Esophagus (tissue), 2 donors: ENCODE measurements at regions not wholly inside any gene's neighbourhood (a gene's known extent, or its start where the extent isn't known, plus 50 kb on each side); places are given as distances from the start of the nearest gene placed in this dataset.

Experiments
- H3K27ac ChIP-seq, 2 donors: one replicate each; pipeline ENCODE4 v1.5.1; 2013; ENCODE audit warnings: low read depth in 2 of 2, mild to moderate bottlenecking in 2 of 2, inconsistent platforms in 1 of 2, low read length in 1 of 2, moderate library complexity in 1 of 2
- H3K27me3 ChIP-seq, 2 donors: one replicate each; pipeline ENCODE4 v1.6.1; 2013; ENCODE audit warnings: low read length in 2 of 2, control low read depth in 1 of 2, mild to moderate bottlenecking in 1 of 2; ENCODE audit not compliant: insufficient read depth in 2 of 2, control insufficient read depth in 1 of 2
- H3K36me3 ChIP-seq, 2 donors: one replicate each; pipeline ENCODE4 v1.6.1; 2013; ENCODE audit warnings: low read length in 1 of 2; ENCODE audit not compliant: control insufficient read depth in 2 of 2, insufficient read depth in 2 of 2
- H3K4me1 ChIP-seq, 2 donors: one replicate each; pipeline ENCODE4 v1.6.1; 2013; ENCODE audit warnings: low read length in 1 of 2; ENCODE audit not compliant: control insufficient read depth in 2 of 2, insufficient read depth in 2 of 2
- H3K4me3 ChIP-seq, 2 donors: one replicate each; pipeline ENCODE4 v1.5.1; 2013; ENCODE audit warnings: low read length in 2 of 2, mild to moderate bottlenecking in 2 of 2, low read depth in 1 of 2, moderate library complexity in 1 of 2
- H3K9me3 ChIP-seq, 2 donors: one replicate each; pipeline ENCODE4 v1.6.1; 2013; ENCODE audit warnings: mild to moderate bottlenecking in 2 of 2, low read depth in 1 of 2, low read length in 1 of 2, moderate library complexity in 1 of 2; ENCODE audit not compliant: control insufficient read depth in 2 of 2, insufficient read depth in 1 of 2
- WGBS, 2 donors: extraction: QIAGEN DNeasy Blood & Tissue Kit; methylation state at CpG; one replicate each; pipeline ENCODE4 v1.1.7; 2013; 5-methylcytosine and 5-hydroxymethylcytosine counted together
- donor health status: healthy with polysubstance abuse.
- donor health status: Bipolar disorder and iron deficiency.

DNA sequence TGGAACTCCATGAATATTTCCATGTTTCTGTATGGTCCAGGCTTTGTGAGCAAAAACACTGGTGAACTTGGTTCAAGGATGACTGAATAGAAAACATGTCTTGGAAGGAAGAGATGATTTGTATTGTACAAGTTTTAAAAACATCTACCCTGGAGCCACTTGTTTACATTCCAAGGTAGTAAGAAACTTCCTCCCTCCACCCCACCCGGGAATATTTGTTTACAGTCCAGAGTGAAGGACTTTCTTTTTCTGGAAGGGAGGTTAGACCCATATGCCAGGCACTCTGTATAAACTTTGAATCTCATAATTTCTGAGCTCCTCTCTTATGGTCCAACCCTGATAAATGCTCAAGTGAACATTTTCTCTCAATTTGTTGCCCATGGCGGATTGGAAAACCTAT lies 323.3 kb upstream of the LYPLAL1 start:
- H3K4me3 ChIP-seq, result no peak overlapping the region
- H3K27me3 ChIP-seq, result no peaks in the 10 kb centered on the region
- WGBS, 2 donors, result 63 to 70% methylated on average over 2 of the region's 2 CpGs
- no peaks in the 10 kb centered on the region for H3K4me1 ChIP-seq
- H3K9me3 ChIP-seq, result no peaks in the 10 kb centered on the region
- H3K27ac ChIP-seq, result no peak overlapping the region
- no peaks in the 10 kb centered on the region for H3K36me3 ChIP-seq

DNA sequence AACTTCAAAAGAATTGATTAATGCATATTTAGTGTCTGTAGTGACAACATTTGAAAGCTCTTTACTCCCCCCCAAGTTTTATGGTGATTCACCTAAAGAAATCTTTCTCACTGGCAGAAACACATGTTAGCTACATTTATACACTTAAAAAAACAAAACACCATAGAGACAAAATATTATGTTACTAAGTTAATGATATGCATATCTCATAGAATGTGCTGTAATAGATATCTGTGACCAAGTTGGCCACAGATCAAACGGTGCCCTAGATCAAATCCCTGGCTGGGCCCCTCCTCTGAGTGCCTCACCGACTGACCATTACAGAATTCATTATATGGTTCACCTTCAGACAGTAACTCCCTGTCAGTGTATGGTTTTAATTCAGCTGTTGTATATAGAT lies 322.1 kb upstream of the LYPLAL1 start:
- Histone ChIP-seq H3K9me3 (no peaks in the 10 kb centered on the region), H3K36me3 (no peaks in the 10 kb centered on the region), H3K4me3 (no peak overlapping the region), H3K4me1 (no peaks in the 10 kb centered on the region), H3K27me3 (no peaks in the 10 kb centered on the region), H3K27ac (no peak overlapping the region)
- 36 to 46% methylated on average over 2 of the region's 2 CpGs for WGBS, 2 donors

DNA sequence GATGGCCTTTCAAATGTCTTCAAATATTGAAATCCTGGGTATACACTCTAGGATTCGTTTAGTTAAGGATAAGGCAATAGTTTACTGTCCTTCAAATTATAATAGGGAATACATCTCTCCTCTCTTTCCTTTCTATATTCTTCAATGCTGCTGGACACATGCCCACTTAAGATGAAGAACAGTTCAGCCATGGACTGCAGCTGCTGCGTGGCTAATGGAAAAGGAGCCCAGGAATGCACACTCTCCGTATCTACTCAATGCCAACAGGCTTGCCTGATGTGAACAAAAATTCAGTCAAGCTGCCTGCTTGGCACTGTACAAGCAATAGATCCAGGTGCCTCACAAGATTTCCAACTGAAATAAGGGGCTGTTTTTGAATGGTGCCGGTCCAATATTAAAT lies 321.2 kb upstream of the LYPLAL1 start:
- no peaks in the 10 kb centered on the region for H3K9me3 ChIP-seq
- H3K27me3 ChIP-seq, result no peaks in the 10 kb centered on the region
- no peak overlapping the region for H3K4me3 ChIP-seq
- no peaks in the 10 kb centered on the region for H3K4me1 ChIP-seq
- no peaks in the 10 kb centered on the region for H3K36me3 ChIP-seq
- no peak overlapping the region for H3K27ac ChIP-seq
- WGBS, 2 donors, result 79 to 87% methylated on average over 4 of the region's 4 CpGs

DNA sequence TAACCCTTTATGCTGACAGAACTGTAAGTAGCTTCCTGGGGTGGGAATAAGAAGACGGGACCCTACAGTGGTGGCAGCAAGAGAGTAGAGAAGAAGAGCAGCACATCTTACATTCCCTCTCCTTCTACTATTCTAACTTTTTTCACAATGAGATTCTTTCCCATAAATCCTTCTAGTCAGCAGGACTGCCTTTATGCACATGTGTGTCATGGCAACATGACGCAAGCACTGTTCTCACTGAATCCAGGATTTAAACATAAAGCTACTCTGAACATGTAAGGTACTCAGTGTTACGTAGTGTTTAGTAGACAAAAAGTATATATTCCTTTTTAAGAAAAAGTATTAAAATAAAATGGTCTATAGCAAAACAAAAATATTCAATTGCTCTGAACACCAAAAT lies 309.7 kb upstream of the LYPLAL1 start:
- Histone ChIP-seq H3K9me3 (no peaks in the 10 kb centered on the region), H3K27ac (no peak overlapping the region), H3K4me1 (no peaks in the 10 kb centered on the region), H3K4me3 (no peak overlapping the region), H3K36me3 (no peaks in the 10 kb centered on the region), H3K27me3 (no peaks in the 10 kb centered on the region)
- WGBS, 2 donors, result 92 to 96% methylated on average over 3 of the region's 3 CpGs

DNA sequence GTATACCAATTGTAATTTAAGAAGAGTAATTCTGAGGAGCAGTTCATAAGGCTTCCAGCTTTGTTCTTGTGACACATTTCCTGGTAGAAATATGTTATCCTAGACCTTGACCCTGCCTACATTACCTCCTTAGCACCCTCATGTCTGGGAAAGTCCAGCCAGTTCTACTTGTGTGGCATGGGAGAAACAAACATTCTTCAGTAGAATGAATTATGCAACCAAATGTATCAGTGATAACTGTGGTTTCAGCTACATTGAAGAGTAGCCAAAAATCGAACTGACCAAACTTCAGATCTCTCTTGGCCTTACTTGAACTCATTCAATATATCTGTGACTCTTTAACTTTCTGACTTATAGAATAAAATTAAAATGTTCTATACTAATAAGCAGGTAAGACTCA lies 308.1 kb upstream of the LYPLAL1 start:
- WGBS, 2 donors, result 34 to 55% methylated on average over 1 of the region's 1 CpG

DNA sequence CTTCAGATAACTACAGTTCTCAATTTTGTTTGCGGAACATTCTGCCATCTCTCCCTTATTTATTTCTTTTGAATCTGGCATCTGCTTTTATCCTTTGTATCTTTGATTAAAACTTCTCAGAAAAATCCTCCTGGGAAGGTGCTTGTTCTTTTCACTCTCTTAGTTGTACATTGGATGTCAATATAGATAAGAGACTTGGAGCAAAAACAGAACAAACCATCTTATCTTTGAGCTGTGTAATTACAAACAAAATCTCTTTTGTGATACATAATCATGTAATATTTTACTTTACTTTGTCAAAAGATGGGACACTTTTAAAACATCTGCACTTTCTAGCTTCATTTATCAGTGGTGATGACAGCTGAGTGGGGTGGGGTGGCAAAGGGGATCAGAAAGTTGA lies 307.2 kb upstream of the LYPLAL1 start:
- 88 to 94% methylated on average over 1 of the region's 1 CpG for WGBS, 2 donors
- Histone ChIP-seq H3K36me3 (no peaks in the 10 kb centered on the region), H3K4me1 (no peaks in the 10 kb centered on the region), H3K27me3 (no peaks in the 10 kb centered on the region), H3K4me3 (no peak overlapping the region), H3K9me3 (no peaks in the 10 kb centered on the region), H3K27ac (no peak overlapping the region)

More for the DNA sequence above, 308.1 kb upstream of the LYPLAL1 start:
- no peak overlapping the region for H3K4me3 ChIP-seq
- H3K4me1 ChIP-seq, result no peaks in the 10 kb centered on the region
- H3K27me3 ChIP-seq, result no peaks in the 10 kb centered on the region
- no peak overlapping the region for H3K27ac ChIP-seq
- H3K36me3 ChIP-seq, result no peaks in the 10 kb centered on the region
- no peaks in the 10 kb centered on the region for H3K9me3 ChIP-seq

DNA sequence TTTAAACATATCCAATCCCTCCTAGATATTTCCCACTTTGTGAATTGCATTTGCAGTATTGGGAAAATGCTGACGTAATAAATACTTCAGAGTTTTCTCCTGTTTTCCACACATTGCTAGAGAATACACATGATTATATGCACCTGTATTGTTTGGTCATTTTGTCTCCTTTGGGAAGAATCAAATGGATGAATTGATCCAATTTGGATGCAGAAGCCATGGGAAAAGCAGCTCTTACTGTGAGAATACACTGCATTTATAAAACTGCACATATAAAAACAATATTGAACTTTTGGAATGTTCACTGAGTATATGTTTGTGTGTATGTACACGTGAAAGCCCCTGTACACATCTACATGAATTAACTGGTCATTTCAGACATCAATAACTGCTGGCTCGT lies 306.6 kb upstream of the LYPLAL1 start:
- no peaks in the 10 kb centered on the region for H3K9me3 ChIP-seq
- H3K36me3 ChIP-seq, result no peaks in the 10 kb centered on the region
- no peak overlapping the region for H3K27ac ChIP-seq
- H3K4me1 ChIP-seq, result no peaks in the 10 kb centered on the region
- WGBS, 2 donors, result 57 to 60% methylated on average over 3 of the region's 3 CpGs
- H3K27me3 ChIP-seq, result no peaks in the 10 kb centered on the region
- no peak overlapping the region for H3K4me3 ChIP-seq

DNA sequence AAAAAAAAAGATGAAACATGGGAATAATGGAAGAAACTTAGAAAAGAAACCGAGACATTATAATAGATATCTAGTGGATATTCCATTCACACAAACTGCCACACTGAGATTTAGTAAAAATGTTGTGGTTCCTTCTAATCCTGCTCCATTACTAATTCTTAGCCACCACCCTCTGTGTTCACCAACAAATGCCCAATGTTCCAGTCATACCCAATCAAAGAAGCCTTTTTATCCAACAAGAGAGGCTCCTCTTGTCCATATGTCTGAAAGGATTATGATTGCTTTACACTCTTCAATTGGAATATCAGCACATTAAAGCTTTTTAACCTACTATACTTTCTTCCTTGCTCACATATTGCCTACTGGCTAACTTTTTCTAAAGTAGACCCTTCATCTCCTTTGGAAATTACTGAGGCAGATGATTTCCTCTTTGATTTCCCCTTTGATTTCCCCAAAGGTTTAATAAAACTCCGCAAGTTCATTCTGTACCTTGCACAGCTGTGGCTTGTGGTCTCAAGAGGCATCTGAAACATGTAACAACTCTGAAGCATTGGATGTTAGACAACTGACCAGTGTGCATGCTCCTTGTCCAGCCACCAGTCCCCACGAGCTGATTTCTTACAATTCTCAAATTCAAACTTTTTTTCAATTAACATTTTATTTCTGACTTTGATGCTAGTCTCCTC lies 305.6 kb upstream of the LYPLAL1 start:
- WGBS, 2 donors, result 83 to 85% methylated on average over 3 of the region's 3 CpGs

DNA sequence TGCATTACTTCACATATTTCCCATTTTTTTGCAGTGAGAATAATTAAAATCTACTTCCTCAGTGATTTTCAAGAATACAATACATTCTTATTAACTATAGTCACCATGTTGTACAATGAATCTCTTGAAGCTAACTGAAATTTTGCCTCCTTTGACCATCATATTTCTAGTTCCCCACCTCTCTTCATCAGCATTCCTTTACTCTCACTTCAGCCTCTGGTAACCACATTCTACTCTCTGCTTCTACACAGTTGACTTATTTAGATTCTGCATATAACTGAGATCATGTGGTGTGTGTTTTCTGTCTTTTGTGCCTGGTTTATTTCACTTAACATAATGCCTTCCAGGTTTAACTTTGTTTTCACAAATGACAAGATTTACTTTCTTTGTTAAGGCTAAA lies 304.4 kb upstream of the LYPLAL1 start:
- H3K36me3 ChIP-seq, result no peaks in the 10 kb centered on the region
- no peaks in the 10 kb centered on the region for H3K27me3 ChIP-seq
- H3K27ac ChIP-seq, result no peak overlapping the region
- H3K4me1 ChIP-seq, result no peaks in the 10 kb centered on the region
- H3K9me3 ChIP-seq, result no peaks in the 10 kb centered on the region
- H3K4me3 ChIP-seq, result no peak overlapping the region

More for the DNA sequence above, 305.6 kb upstream of the LYPLAL1 start:
- no peaks in the 10 kb centered on the region for H3K27me3 ChIP-seq
- no peaks in the 10 kb centered on the region for H3K36me3 ChIP-seq
- no peak overlapping the region for H3K4me3 ChIP-seq
- no peak overlapping the region for H3K27ac ChIP-seq
- no peaks in the 10 kb centered on the region for H3K4me1 ChIP-seq
- H3K9me3 ChIP-seq, result no peaks in the 10 kb centered on the region

DNA sequence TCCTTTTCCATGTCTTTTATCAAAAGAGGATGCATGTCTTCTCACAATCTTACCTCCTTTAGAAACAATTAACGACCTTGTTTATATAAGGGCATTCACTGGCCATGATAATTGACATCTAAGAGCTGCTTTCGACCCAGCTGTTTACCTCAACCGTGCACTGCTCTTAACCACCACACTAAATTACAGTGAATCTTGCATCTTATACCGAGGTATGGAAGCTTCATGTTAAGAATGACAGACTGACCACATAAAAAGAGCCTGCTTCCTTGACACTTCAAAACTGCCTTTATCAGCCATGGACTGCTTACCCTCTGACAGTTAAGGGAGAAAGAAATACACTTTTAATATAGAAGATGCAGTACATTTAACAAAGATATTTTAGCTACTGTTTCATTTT lies 301.7 kb upstream of the LYPLAL1 start:
- H3K4me1 ChIP-seq, result no peaks in the 10 kb centered on the region
- WGBS, 2 donors, result 60 to 69% methylated on average over 4 of the region's 4 CpGs
- H3K9me3 ChIP-seq, result no peaks in the 10 kb centered on the region
- H3K4me3 ChIP-seq, result no peak overlapping the region
- H3K27ac ChIP-seq, result no peak overlapping the region
- H3K27me3 ChIP-seq, result no peaks in the 10 kb centered on the region
- H3K36me3 ChIP-seq, result no peaks in the 10 kb centered on the region
